ENCODE measurements at regions not wholly inside any gene's neighbourhood (a gene's known extent, or its start where the extent isn't known, plus 50 kb on each side); places are given as distances from the start of the nearest gene placed in this dataset.

- intact Hi-C loops (cut with micrococcal nuclease) = no loop called here
- no peaks in the 10 kb centered on the region for H3K9me3 ChIP-seq (ENCODE audit: low read length)
- POLR2A ChIA-PET (ENCODE audit: unreplicated experiment) = no interaction called here
- ATAC-seq = no peak
- H3F3A ChIP-seq (ENCODE audit: low read length, unreplicated experiment) = no peaks in the 10 kb centered on the region
- DNase-seq = no peak
- no peaks in the 10 kb centered on the region for H3K79me2 ChIP-seq (ENCODE audit: low read length)
- TF ChIP-seq EZH2phosphoT487 (IDR thresholded peaks at IDR 0.05; ENCODE audit: borderline replicate concordance, low read length) (no peak), EZH2 (IDR thresholded peaks at IDR 0.05; ENCODE audit: low read length, unreplicated experiment) (no peak), CTCF (conservative IDR thresholded peaks at IDR 0.05; ENCODE audit: low read depth, low read length) (no peak)
- CTCF ChIA-PET = no interaction called here
- H3K27me3 ChIP-seq (ENCODE audit: low read length) = no peaks in the 10 kb centered on the region
- H3K4me3 ChIP-seq (ENCODE audit: low read length) = no peak overlapping the region
- no peak overlapping the region for H3K27ac ChIP-seq (ENCODE audit: low read length)
- no peaks in the 10 kb centered on the region for H4K20me1 ChIP-seq (ENCODE audit: low read length)
- no TSS peak for BruUV-seq (replicated peaks)
- no peak overlapping the region for H3K4me2 ChIP-seq (ENCODE audit: low read length)
- no peaks in the 10 kb centered on the region for H3K36me3 ChIP-seq (ENCODE audit: low read depth, low read length)
- H2AFZ ChIP-seq (ENCODE audit: low read length) = no peak overlapping the region
- H3K4me1 ChIP-seq (ENCODE audit: insufficient read depth, low read length) = no peaks in the 10 kb centered on the region
- no peak overlapping the region for H3K9ac ChIP-seq (ENCODE audit: low read length)
- H3K9me2 ChIP-seq (replicated peaks; ENCODE audit: low read length) = no peaks in the 10 kb centered on the region
These were observed 225.2 kb downstream of the TEX13C start for GRCh38 chrX:125544856-125545255.

GRCh38 chrX:125577479-125577878, 257.8 kb downstream of the TEX13C start:
- H3K4me2 ChIP-seq (ENCODE audit: low read length) = no peak overlapping the region
- no peaks in the 10 kb centered on the region for H3K9me2 ChIP-seq (replicated peaks; ENCODE audit: low read length)
- TF ChIP-seq CTCF (conservative IDR thresholded peaks at IDR 0.05; ENCODE audit: low read depth, low read length) = no peak
- TF ChIP-seq EZH2phosphoT487 (IDR thresholded peaks at IDR 0.05; ENCODE audit: borderline replicate concordance, low read length) = no peak
- TF ChIP-seq EZH2 (IDR thresholded peaks at IDR 0.05; ENCODE audit: low read length, unreplicated experiment) = no peak
- H3K9me3 ChIP-seq (ENCODE audit: low read length) = no peaks in the 10 kb centered on the region
- ATAC-seq (no peak), DNase-seq (no peak)
- no peaks in the 10 kb centered on the region for H3K79me2 ChIP-seq (ENCODE audit: low read length)
- no peak overlapping the region for H3K4me3 ChIP-seq (ENCODE audit: low read length)
- H3K27me3 ChIP-seq (ENCODE audit: low read length) = no peaks in the 10 kb centered on the region
- H3K27ac ChIP-seq (ENCODE audit: low read length) = no peak overlapping the region
- H3K4me1 ChIP-seq (ENCODE audit: insufficient read depth, low read length) = no peaks in the 10 kb centered on the region
- H3K9ac ChIP-seq (ENCODE audit: low read length) = no peak overlapping the region
- H4K20me1 ChIP-seq (ENCODE audit: low read length) = no peaks in the 10 kb centered on the region
- H2AFZ ChIP-seq (ENCODE audit: low read length) = no peak overlapping the region
- no TSS peak for BruUV-seq (replicated peaks)
- H3F3A ChIP-seq (ENCODE audit: low read length, unreplicated experiment) = no peaks in the 10 kb centered on the region
- H3K36me3 ChIP-seq (ENCODE audit: low read depth, low read length) = no peaks in the 10 kb centered on the region
- intact Hi-C loops (cut with micrococcal nuclease) = no loop called here
- POLR2A ChIA-PET (ENCODE audit: unreplicated experiment) = no interaction called here
- CTCF ChIA-PET = no interaction called here

GRCh38 chrX:125604448-125604847, 284.8 kb downstream of the TEX13C start:
- H3K9ac ChIP-seq (ENCODE audit: low read length) = no peak overlapping the region
- BruUV-seq (replicated peaks) = no TSS peak
- H3K4me1 ChIP-seq (ENCODE audit: insufficient read depth, low read length) = no peaks in the 10 kb centered on the region
- ChIA-PET CTCF (no interaction called here), POLR2A (ENCODE audit: unreplicated experiment) (no interaction called here)
- DNase-seq = no peak
- no peaks in the 10 kb centered on the region for H3K27me3 ChIP-seq (ENCODE audit: low read length)
- no peaks in the 10 kb centered on the region for H3K36me3 ChIP-seq (ENCODE audit: low read depth, low read length)
- intact Hi-C loops (cut with micrococcal nuclease) = no loop called here
- H2AFZ ChIP-seq (ENCODE audit: low read length) = no peak overlapping the region
- H3K4me3 ChIP-seq (ENCODE audit: low read length) = no peak overlapping the region
- ATAC-seq = no peak
- H3K27ac ChIP-seq (ENCODE audit: low read length) = no peak overlapping the region
- no peak overlapping the region for H3K4me2 ChIP-seq (ENCODE audit: low read length)
- no peaks in the 10 kb centered on the region for H3F3A ChIP-seq (ENCODE audit: low read length, unreplicated experiment)
- no peaks in the 10 kb centered on the region for H3K79me2 ChIP-seq (ENCODE audit: low read length)
- no peaks in the 10 kb centered on the region for H3K9me3 ChIP-seq (ENCODE audit: low read length)
- no peaks in the 10 kb centered on the region for H4K20me1 ChIP-seq (ENCODE audit: low read length)
- H3K9me2 ChIP-seq (replicated peaks; ENCODE audit: low read length) = no peaks in the 10 kb centered on the region
- TF ChIP-seq EZH2 (IDR thresholded peaks at IDR 0.05; ENCODE audit: low read length, unreplicated experiment) (no peak), EZH2phosphoT487 (IDR thresholded peaks at IDR 0.05; ENCODE audit: borderline replicate concordance, low read length) (no peak), CTCF (conservative IDR thresholded peaks at IDR 0.05; ENCODE audit: low read depth, low read length) (no peak)
